ENCODE measurements at regions not wholly inside any gene's neighbourhood (a gene's known extent, or its start where the extent isn't known, plus 50 kb on each side); places are given as distances from the start of the nearest gene placed in this dataset.

DNA sequence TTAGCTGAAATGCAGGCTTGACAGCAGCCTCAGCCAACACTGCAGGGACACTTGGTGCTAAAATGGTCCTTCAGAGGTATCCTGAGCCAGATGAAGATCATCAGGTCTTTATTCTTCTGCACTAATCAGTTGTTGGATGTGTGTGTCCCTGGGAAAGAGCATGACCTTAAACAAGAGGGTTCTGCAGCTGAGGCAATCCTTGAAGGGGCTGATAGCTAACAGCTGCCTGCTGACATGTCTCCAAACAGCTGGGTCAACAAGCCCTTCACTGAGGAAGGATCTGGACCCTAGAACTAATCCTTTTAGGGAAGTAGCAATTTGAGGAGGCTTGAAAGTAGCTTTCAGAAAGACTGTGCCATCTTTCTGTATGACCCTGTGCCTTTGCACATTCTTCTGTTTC lies 376.3 kb upstream of the ACTBL2 start:
- H3K27ac Mint-ChIP-seq, result no peak overlapping the region
- no peak for DNase-seq (ENCODE audit: low spot score)
- H3K27me3 Mint-ChIP-seq (ENCODE audit: insufficient read depth), result no peaks in the 10 kb centered on the region
- no peaks in the 10 kb centered on the region for H3K4me1 Mint-ChIP-seq (ENCODE audit: low read depth)
- peaks cover 7% of the 10 kb centered on the region for H3K9me3 Mint-ChIP-seq
- no peak overlapping the region for H3K4me3 Mint-ChIP-seq
- intact Hi-C loops (cut with micrococcal nuclease), result no loop called here
- no peaks in the 10 kb centered on the region for H3K36me3 Mint-ChIP-seq (ENCODE audit: low read depth)

- Mint-ChIP-seq H3K4me1 (ENCODE audit: low read depth) (no peaks in the 10 kb centered on the region), H3K27ac (no peak overlapping the region), H3K9me3 (peaks cover 7% of the 10 kb centered on the region), H3K4me3 (no peak overlapping the region), H3K36me3 (ENCODE audit: low read depth) (no peaks in the 10 kb centered on the region), H3K27me3 (ENCODE audit: insufficient read depth) (no peaks in the 10 kb centered on the region)
- intact Hi-C loops (cut with micrococcal nuclease), result no loop called here
- no peak for DNase-seq (ENCODE audit: low spot score)
Observed at GRCh38 chr5:57857696-57858095, 375.1 kb upstream of the ACTBL2 start.

DNA sequence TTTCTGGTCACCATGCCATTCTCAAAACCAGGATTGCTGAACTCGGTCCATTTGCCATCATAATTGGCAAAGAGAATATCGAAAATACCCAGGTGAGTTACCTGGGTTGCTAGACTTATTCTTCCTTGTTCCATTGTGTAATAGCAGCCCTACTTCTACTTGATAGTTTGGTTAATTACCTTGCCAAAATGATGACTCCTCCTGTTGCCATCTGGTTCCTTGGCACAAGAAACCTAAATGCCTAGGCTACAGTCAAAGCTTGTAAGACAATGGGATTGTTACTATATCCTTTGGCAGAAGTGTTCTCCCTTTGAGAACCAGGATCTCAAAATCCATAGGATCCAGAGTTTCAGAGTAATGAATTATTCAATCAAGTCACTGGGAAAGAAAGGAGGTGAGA lies 373.2 kb upstream of the ACTBL2 start:
- Mint-ChIP-seq H3K4me1 (ENCODE audit: low read depth) (no peaks in the 10 kb centered on the region), H3K27me3 (ENCODE audit: insufficient read depth) (no peaks in the 10 kb centered on the region), H3K9me3 (no peaks in the 10 kb centered on the region), H3K36me3 (ENCODE audit: low read depth) (no peaks in the 10 kb centered on the region), H3K27ac (no peak overlapping the region), H3K4me3 (no peak overlapping the region)
- DNase-seq (ENCODE audit: low spot score), result no peak
- intact Hi-C loops (cut with micrococcal nuclease), result no loop called here

- Mint-ChIP-seq H3K4me3 (no peak overlapping the region), H3K4me1 (ENCODE audit: low read depth) (no peaks in the 10 kb centered on the region), H3K27me3 (ENCODE audit: insufficient read depth) (no peaks in the 10 kb centered on the region), H3K27ac (no peak overlapping the region), H3K9me3 (no peaks in the 10 kb centered on the region), H3K36me3 (ENCODE audit: low read depth) (no peaks in the 10 kb centered on the region)
- DNase-seq (ENCODE audit: low spot score), result no peak
- intact Hi-C loops (cut with micrococcal nuclease), result no loop called here
Observed at GRCh38 chr5:57853929-57854697, 371.5 kb upstream of the ACTBL2 start.

GRCh38 chr5:57850109-57850508 lies 367.5 kb upstream of the ACTBL2 start:
- intact Hi-C loops (cut with micrococcal nuclease), result no loop called here
- Mint-ChIP-seq H3K27ac (no peak overlapping the region), H3K27me3 (ENCODE audit: insufficient read depth) (no peaks in the 10 kb centered on the region), H3K36me3 (ENCODE audit: low read depth) (no peaks in the 10 kb centered on the region), H3K4me1 (ENCODE audit: low read depth) (no peaks in the 10 kb centered on the region), H3K9me3 (no peaks in the 10 kb centered on the region), H3K4me3 (no peak overlapping the region)
- DNase-seq (ENCODE audit: low spot score), result no peak

GRCh38 chr5:57845025-57845424 lies 362.4 kb upstream of the ACTBL2 start:
- Mint-ChIP-seq H3K27me3 (ENCODE audit: insufficient read depth) (no peaks in the 10 kb centered on the region), H3K9me3 (no peaks in the 10 kb centered on the region), H3K36me3 (ENCODE audit: low read depth) (no peaks in the 10 kb centered on the region), H3K27ac (no peak overlapping the region), H3K4me3 (no peak overlapping the region), H3K4me1 (ENCODE audit: low read depth) (no peaks in the 10 kb centered on the region)
- DNase-seq (ENCODE audit: low spot score), result no peak
- intact Hi-C loops (cut with micrococcal nuclease), result no loop called here

- H3K9me3 Mint-ChIP-seq, result no peaks in the 10 kb centered on the region
- no peak for DNase-seq (ENCODE audit: low spot score)
- no peak overlapping the region for H3K27ac Mint-ChIP-seq
- no peaks in the 10 kb centered on the region for H3K27me3 Mint-ChIP-seq (ENCODE audit: insufficient read depth)
- H3K36me3 Mint-ChIP-seq (ENCODE audit: low read depth), result no peaks in the 10 kb centered on the region
- intact Hi-C loops (cut with micrococcal nuclease), result no loop called here
- H3K4me1 Mint-ChIP-seq (ENCODE audit: low read depth), result no peaks in the 10 kb centered on the region
- no peak overlapping the region for H3K4me3 Mint-ChIP-seq
Observed at GRCh38 chr5:57844410-57844809, 361.8 kb upstream of the ACTBL2 start.

- no peaks in the 10 kb centered on the region for H3K36me3 Mint-ChIP-seq (ENCODE audit: low read depth)
- H3K9me3 Mint-ChIP-seq, result no peaks in the 10 kb centered on the region
- DNase-seq (ENCODE audit: low spot score), result no peak
- no peaks in the 10 kb centered on the region for H3K4me1 Mint-ChIP-seq (ENCODE audit: low read depth)
- intact Hi-C loops (cut with micrococcal nuclease), result no loop called here
- no peaks in the 10 kb centered on the region for H3K27me3 Mint-ChIP-seq (ENCODE audit: insufficient read depth)
- H3K4me3 Mint-ChIP-seq, result no peak overlapping the region
- H3K27ac Mint-ChIP-seq, result no peak overlapping the region
Observed at GRCh38 chr5:57843059-57843367, 360.4 kb upstream of the ACTBL2 start.

- H3K27me3 Mint-ChIP-seq (ENCODE audit: insufficient read depth), result no peaks in the 10 kb centered on the region
- H3K9me3 Mint-ChIP-seq, result no peaks in the 10 kb centered on the region
- no peak overlapping the region for H3K4me3 Mint-ChIP-seq
- H3K36me3 Mint-ChIP-seq (ENCODE audit: low read depth), result no peaks in the 10 kb centered on the region
- no peaks in the 10 kb centered on the region for H3K4me1 Mint-ChIP-seq (ENCODE audit: low read depth)
- intact Hi-C loops (cut with micrococcal nuclease), result no loop called here
- no peak overlapping the region for H3K27ac Mint-ChIP-seq
- no peak for DNase-seq (ENCODE audit: low spot score)
Observed at GRCh38 chr5:57842364-57843058, 359.9 kb upstream of the ACTBL2 start.

GRCh38 chr5:57841676-57842363 lies 359.2 kb upstream of the ACTBL2 start:
- H3K9me3 Mint-ChIP-seq, result no peaks in the 10 kb centered on the region
- no peak for DNase-seq (ENCODE audit: low spot score)
- H3K36me3 Mint-ChIP-seq (ENCODE audit: low read depth), result no peaks in the 10 kb centered on the region
- H3K27me3 Mint-ChIP-seq (ENCODE audit: insufficient read depth), result no peaks in the 10 kb centered on the region
- H3K27ac Mint-ChIP-seq, result no peak overlapping the region
- no peaks in the 10 kb centered on the region for H3K4me1 Mint-ChIP-seq (ENCODE audit: low read depth)
- intact Hi-C loops (cut with micrococcal nuclease), result no loop called here
- no peak overlapping the region for H3K4me3 Mint-ChIP-seq

GRCh38 chr5:57839437-57840079 lies 356.9 kb upstream of the ACTBL2 start:
- no peaks in the 10 kb centered on the region for H3K36me3 Mint-ChIP-seq (ENCODE audit: low read depth)
- no peak for DNase-seq (ENCODE audit: low spot score)
- H3K4me3 Mint-ChIP-seq, result no peak overlapping the region
- H3K9me3 Mint-ChIP-seq, result no peaks in the 10 kb centered on the region
- H3K27me3 Mint-ChIP-seq (ENCODE audit: insufficient read depth), result no peaks in the 10 kb centered on the region
- intact Hi-C loops (cut with micrococcal nuclease), result no loop called here
- H3K4me1 Mint-ChIP-seq (ENCODE audit: low read depth), result no peaks in the 10 kb centered on the region
- H3K27ac Mint-ChIP-seq, result no peak overlapping the region

DNA sequence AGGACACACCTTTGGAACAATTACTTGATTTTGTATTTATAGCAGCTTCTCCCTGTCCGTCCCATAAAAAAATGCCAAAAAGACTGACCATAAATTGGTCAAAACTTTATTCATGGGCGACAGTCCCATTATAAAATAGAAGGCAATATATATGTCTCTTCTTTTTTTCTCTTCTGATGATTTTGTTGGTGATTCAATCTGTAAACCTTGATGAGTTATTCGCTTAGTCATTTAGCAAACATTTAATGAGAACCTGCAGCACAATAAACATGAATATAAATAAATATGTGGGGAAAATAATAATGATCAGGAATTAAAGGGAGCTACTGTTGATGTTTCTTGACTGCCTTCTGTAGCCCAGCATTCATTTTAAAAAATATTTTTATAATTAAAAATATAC lies 356.4 kb upstream of the ACTBL2 start:
- no peaks in the 10 kb centered on the region for H3K36me3 Mint-ChIP-seq (ENCODE audit: low read depth)
- no peak overlapping the region for H3K27ac Mint-ChIP-seq
- DNase-seq (ENCODE audit: low spot score), result no peak
- no peaks in the 10 kb centered on the region for H3K4me1 Mint-ChIP-seq (ENCODE audit: low read depth)
- intact Hi-C loops (cut with micrococcal nuclease), result no loop called here
- H3K4me3 Mint-ChIP-seq, result no peak overlapping the region
- no peaks in the 10 kb centered on the region for H3K27me3 Mint-ChIP-seq (ENCODE audit: insufficient read depth)
- no peaks in the 10 kb centered on the region for H3K9me3 Mint-ChIP-seq

DNA sequence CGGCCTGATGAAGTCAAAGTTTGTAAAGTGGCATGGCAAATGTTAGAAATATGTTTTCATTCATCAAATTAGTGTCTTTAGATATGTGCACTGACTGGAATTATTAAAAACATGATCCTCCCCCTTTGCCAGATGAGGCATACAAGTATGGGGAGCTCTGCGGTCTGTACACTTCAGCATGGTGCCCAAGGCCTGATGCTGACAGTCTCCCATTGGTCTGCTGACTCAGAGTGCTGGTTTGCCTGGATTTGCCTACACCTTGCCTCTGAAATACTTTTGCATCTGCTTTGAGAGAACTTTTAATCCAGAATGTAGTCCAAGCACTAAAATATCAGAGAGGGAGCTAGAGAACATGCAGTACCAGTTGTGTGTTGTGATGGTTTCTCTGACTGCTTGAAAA lies 354.3 kb upstream of the ACTBL2 start:
- no peaks in the 10 kb centered on the region for H3K4me1 Mint-ChIP-seq (ENCODE audit: low read depth)
- DNase-seq (ENCODE audit: low spot score), result no peak
- intact Hi-C loops (cut with micrococcal nuclease), result no loop called here
- no peaks in the 10 kb centered on the region for H3K27me3 Mint-ChIP-seq (ENCODE audit: insufficient read depth)
- H3K36me3 Mint-ChIP-seq (ENCODE audit: low read depth), result no peaks in the 10 kb centered on the region
- H3K27ac Mint-ChIP-seq, result no peak overlapping the region
- no peak overlapping the region for H3K4me3 Mint-ChIP-seq
- no peaks in the 10 kb centered on the region for H3K9me3 Mint-ChIP-seq

Measured in activated T-helper 1 cell treated with anti-CD3 and anti-CD28 coated beads, Interleukin-12 subunit alpha, Interleukin-12 subunit beta, Interleukin-2, Interleukin-4 antibody, amounts not matched to agents 30 ng/mL and 10 ng/mL and 1 ng/mL, durations not matched to agents 14 hours and 24 hours and 36 hours (primary cell).